Astrocyte of the cerebellum (primary cell): ENCODE measurements at regions not wholly inside any gene's neighbourhood (a gene's known extent, or its start where the extent isn't known, plus 50 kb on each side); places are given as distances from the start of the nearest gene placed in this dataset.

Source experiments
- DNase-seq: peaks from one replicate; pipeline ENCODE4 v3.0.0-alpha.2; 2011; ENCODE audit warnings: low read depth
- H3K4me3 ChIP-seq: 2 replicates; pipeline ENCODE4 v1.5.1; 2011; ENCODE audit warnings: mild to moderate bottlenecking, low read depth, low read length, moderate library complexity
- in situ Hi-C: cut with HindIII; loops from 2 replicates; pipeline ENCODE4 v1.10.0; 2017; ENCODE audit warnings: low sequenced_read_pairs
- TF ChIP-seq, protein P1 (sequence below): IDR thresholded peaks from 2 replicates; pipeline ENCODE4 v1.5.1; 2012; ENCODE audit warnings: low read length, low read depth, moderate library complexity, mild to moderate bottlenecking; ENCODE audit errors: missing control alignments

DNA sequence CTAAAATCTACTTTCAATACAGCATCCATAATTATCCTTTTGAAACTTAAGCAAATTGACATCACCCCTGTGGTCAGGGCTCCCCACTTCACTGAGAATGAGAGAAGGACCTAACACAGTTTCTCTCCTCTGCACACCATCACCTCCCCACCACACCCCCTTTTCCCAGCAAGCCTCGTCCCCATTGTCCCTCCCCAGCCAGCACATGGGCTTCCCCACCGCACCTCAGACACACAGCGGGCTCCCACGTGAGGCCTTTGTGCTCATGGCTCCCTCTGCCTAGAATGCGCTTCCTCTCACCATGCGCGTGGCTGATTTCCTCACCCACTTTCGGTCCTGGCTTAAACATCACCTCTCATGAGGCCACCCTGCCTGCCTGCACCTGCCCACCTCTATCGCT, 639.0 kb upstream of the FRG1 start:
- DNase-seq, result no peak
- in situ Hi-C loops, result no loop called here
- H3K4me3 ChIP-seq, result no peak overlapping the region
- TF ChIP-seq, protein P1, sequence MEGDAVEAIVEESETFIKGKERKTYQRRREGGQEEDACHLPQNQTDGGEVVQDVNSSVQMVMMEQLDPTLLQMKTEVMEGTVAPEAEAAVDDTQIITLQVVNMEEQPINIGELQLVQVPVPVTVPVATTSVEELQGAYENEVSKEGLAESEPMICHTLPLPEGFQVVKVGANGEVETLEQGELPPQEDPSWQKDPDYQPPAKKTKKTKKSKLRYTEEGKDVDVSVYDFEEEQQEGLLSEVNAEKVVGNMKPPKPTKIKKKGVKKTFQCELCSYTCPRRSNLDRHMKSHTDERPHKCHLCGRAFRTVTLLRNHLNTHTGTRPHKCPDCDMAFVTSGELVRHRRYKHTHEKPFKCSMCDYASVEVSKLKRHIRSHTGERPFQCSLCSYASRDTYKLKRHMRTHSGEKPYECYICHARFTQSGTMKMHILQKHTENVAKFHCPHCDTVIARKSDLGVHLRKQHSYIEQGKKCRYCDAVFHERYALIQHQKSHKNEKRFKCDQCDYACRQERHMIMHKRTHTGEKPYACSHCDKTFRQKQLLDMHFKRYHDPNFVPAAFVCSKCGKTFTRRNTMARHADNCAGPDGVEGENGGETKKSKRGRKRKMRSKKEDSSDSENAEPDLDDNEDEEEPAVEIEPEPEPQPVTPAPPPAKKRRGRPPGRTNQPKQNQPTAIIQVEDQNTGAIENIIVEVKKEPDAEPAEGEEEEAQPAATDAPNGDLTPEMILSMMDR, result no peak

DNA sequence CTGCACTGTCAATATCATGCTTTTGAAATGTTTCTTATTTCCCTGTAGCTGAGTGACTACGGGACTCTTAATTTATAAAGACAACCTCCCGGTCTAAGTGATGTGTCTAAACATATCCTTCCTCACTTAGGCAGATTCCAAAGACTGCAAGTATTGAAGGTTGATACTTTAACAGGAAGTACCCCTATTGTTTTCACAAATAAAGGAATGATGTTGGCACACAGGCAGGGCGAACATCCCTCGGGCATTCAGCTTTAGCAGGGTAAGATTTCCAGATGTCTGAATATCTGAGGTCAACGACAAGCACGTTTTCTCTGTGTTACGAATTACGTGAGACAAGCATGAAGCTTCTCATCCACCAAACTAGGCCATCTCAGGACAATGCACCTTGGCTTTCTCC, 638.0 kb upstream of the FRG1 start:
- in situ Hi-C loops, result no loop called here
- DNase-seq, result no peak
- TF ChIP-seq, protein P1, result no peak
- no peak overlapping the region for H3K4me3 ChIP-seq

DNA sequence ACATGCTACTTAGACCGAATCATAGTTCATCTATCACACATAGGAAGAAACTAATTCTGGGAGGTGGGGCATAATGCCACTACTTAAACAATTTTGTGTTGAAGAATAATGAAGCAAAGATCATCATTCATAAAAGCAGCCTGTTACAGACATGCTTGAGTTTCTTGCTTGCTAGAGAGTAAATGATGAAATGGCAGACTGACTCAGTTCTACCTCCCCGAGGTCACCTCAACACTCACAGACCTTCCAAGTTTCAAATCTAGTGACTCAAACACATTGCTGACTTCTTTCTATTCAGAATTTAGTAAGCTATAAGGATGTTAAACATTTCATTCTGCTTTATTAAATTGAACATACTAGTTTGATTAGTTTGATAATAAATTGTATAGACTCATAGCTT, 636.5 kb upstream of the FRG1 start:
- TF ChIP-seq, protein P1, result no peak
- DNase-seq, result no peak
- in situ Hi-C loops, result no loop called here
- H3K4me3 ChIP-seq, result no peak overlapping the region

DNA sequence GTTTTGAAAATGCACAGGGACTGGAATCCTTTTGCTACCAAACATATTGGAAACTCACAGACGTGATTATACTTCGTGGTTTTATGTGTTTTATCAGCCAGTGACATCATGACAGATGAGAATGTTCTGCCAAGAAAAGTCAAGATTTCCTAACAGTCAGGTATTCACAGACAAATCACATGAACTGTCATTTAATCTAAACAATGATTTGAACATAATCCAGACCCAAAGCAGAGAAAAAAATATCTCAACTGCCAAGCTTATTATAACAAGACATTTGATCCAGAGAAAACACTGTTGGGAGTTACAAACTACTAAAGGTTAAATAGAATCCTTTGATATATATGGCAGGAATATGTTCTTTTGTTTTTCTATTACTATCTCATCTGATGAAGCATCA, 635.9 kb upstream of the FRG1 start:
- no peak overlapping the region for H3K4me3 ChIP-seq
- TF ChIP-seq, protein P1, result no peak
- no peak for DNase-seq
- in situ Hi-C loops, result no loop called here

DNA sequence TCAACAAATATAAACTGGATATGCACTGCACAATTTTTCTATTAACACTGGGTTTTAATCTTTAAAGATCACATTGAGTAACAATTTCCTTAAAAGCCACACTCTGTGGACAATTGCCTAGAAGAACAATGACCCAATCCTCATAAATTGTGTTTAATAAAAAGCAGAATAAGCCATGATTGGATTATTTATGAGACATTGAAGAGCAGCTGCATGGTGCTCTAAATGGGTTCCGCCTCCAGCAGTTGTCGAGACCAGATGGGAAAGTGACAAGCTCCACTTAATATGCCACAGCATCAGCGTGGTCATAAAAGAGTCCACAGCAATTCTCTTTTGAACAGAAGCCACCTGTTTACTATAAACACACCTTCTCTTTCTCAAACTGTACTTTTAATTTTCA, 635.2 kb upstream of the FRG1 start:
- no peak overlapping the region for H3K4me3 ChIP-seq
- in situ Hi-C loops, result no loop called here
- no peak for DNase-seq
- TF ChIP-seq, protein P1, result no peak

DNA sequence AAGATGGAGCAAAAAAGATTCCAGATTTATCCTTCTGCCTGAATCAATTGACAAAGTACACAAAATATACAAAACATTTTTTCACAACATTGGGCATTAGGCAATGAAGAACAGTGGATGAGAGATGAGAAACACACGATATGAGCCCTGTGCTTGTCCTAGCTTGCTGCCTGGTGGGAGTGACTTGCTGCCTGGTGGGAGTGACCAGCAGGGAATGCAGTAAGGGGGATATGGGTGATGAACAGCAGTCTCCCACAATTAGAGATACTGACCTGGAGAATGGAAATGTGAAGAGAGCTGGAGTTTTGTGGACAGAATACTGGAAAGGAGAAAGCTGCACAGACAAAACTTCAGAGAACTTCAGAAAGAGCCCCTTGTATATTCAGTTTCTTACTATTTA, 629.4 kb upstream of the FRG1 start:
- H3K4me3 ChIP-seq, result no peak overlapping the region
- TF ChIP-seq, protein P1, result no peak
- no peak for DNase-seq
- in situ Hi-C loops, result no loop called here

DNA sequence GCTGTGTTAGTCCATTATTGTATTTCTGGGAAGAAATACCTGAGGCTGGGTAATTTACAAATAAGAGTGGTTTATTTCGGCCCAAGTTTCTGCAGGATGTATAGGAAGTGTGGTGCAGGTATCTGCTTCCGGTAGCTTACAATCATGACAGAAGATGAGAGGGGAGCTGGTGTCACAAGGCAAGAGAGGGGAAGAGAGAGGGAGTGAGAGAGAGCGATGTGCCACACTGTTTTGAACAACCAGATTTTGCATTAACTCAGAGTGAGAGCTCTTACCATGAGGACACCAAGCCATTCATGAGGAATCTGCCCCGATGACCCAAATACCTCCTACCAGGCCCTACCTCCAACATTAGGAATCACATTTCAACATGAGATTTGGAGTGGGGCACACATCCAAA, 627.6 kb upstream of the FRG1 start:
- in situ Hi-C loops, result no loop called here
- DNase-seq, result no peak
- TF ChIP-seq, protein P1, result no peak
- H3K4me3 ChIP-seq, result no peak overlapping the region
